ENCODE measurements at regions not wholly inside any gene's neighbourhood (a gene's known extent, or its start where the extent isn't known, plus 50 kb on each side); places are given as distances from the start of the nearest gene placed in this dataset.

DNA sequence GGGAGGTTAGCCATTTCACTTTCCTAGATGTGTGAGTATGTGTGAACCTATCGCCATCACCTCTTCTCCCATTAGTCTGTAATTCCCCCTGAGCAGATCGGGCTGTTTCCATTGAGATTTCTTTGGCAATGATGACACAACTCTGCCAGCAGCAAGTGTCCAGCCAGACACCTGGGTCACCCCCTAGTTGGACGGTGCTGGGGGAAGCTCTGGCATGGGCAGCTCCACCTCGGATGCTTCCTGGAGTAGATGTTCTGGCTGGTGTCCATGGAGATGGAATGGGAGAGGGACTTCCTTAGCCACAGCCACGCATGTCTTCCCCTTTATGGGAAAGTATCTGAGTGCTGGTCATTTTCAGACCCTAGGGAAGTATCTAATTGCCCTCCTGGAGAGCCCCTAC is 247.9 kb upstream of the RPL38 start:
- TF ChIP-seq EZH2phosphoT487 (IDR thresholded peaks at IDR 0.05; ENCODE audit: borderline replicate concordance) = no peak
- TF ChIP-seq CEBPB (IDR thresholded peaks at IDR 0.05; ENCODE audit: low read depth) = no peak
- TF ChIP-seq, protein P1, sequence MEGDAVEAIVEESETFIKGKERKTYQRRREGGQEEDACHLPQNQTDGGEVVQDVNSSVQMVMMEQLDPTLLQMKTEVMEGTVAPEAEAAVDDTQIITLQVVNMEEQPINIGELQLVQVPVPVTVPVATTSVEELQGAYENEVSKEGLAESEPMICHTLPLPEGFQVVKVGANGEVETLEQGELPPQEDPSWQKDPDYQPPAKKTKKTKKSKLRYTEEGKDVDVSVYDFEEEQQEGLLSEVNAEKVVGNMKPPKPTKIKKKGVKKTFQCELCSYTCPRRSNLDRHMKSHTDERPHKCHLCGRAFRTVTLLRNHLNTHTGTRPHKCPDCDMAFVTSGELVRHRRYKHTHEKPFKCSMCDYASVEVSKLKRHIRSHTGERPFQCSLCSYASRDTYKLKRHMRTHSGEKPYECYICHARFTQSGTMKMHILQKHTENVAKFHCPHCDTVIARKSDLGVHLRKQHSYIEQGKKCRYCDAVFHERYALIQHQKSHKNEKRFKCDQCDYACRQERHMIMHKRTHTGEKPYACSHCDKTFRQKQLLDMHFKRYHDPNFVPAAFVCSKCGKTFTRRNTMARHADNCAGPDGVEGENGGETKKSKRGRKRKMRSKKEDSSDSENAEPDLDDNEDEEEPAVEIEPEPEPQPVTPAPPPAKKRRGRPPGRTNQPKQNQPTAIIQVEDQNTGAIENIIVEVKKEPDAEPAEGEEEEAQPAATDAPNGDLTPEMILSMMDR (IDR thresholded peaks at IDR 0.05 in 2 of 3, conservative IDR thresholded peaks at IDR 0.05 in 1 of 3; ENCODE audit: borderline replicate concordance in 1 of 3, insufficient read depth in 1 of 3, low read depth in 2 of 3, low read length in 2 of 3) = no peak
- TF ChIP-seq SP1 (IDR thresholded peaks at IDR 0.05; ENCODE audit: low read depth) = no peak
- no peak for TF ChIP-seq ELF1 (IDR thresholded peaks at IDR 0.05; ENCODE audit: borderline replicate concordance, low read depth)
- TF ChIP-seq POLR2A (IDR thresholded peaks at IDR 0.05; ENCODE audit: borderline replicate concordance, extremely low read depth, insufficient read depth, insufficient read length) = no peak

Measured in HCT116 (cell line).